GM19240 (cell line): ENCODE measurements at regions not wholly inside any gene's neighbourhood (a gene's known extent, or its start where the extent isn't known, plus 50 kb on each side); places are given as distances from the start of the nearest gene placed in this dataset.
"Not testable (repeated sequence)": the region's sequence is repeated elsewhere in the genome, so short reads cannot be mapped to it uniquely, and the experiment has no call there.

Experiments used
- DNase-seq: peaks from one replicate; pipeline ENCODE4 v3.0.0; 2011; ENCODE audit warnings: low spot score; ENCODE audit not compliant: insufficient read length

GRCh38 chr2:59810283-59810682 lies 743.2 kb downstream of the BCL11A start:
- not testable (repeated sequence) for DNase-seq

GRCh38 chr2:59806486-59806885 lies 747.0 kb downstream of the BCL11A start:
- no peak for DNase-seq

- no peak for DNase-seq
Observed at GRCh38 chr2:59804732-59805131, 748.7 kb downstream of the BCL11A start.

GRCh38 chr2:59803586-59803985 lies 749.9 kb downstream of the BCL11A start:
- DNase-seq = no peak

GRCh38 chr2:59798687-59799232 lies 754.7 kb downstream of the BCL11A start:
- DNase-seq = no peak

- DNase-seq = no peak
Observed at GRCh38 chr2:59791004-59791618, 762.3 kb downstream of the BCL11A start.

- DNase-seq = no peak
Observed at GRCh38 chr2:59790186-59791003, 763.1 kb downstream of the BCL11A start.

GRCh38 chr2:59789523-59789922 lies 763.9 kb downstream of the BCL11A start:
- no peak for DNase-seq

- DNase-seq = no peak
Observed at GRCh38 chr2:59787095-59787494, 766.4 kb downstream of the BCL11A start.

- DNase-seq = no peak
Observed at GRCh38 chr2:59786684-59787083, 766.8 kb downstream of the BCL11A start.

GRCh38 chr2:59779571-59779970 lies 773.9 kb downstream of the BCL11A start:
- no peak for DNase-seq

- DNase-seq = no peak
Observed at GRCh38 chr2:59777120-59777519, 776.3 kb downstream of the BCL11A start.

GRCh38 chr2:59776726-59777008 lies 776.8 kb downstream of the BCL11A start:
- no peak for DNase-seq

GRCh38 chr2:59774821-59775433 lies 778.5 kb downstream of the BCL11A start:
- no peak for DNase-seq

GRCh38 chr2:59770651-59771050 lies 782.8 kb downstream of the BCL11A start:
- DNase-seq = no peak

GRCh38 chr2:59761966-59762365 lies 791.5 kb downstream of the BCL11A start:
- no peak for DNase-seq

- no peak for DNase-seq
Observed at GRCh38 chr2:59756150-59756549, 797.3 kb downstream of the BCL11A start.

GRCh38 chr2:59754011-59754735 lies 799.3 kb downstream of the BCL11A start:
- DNase-seq = no peak

GRCh38 chr2:59752512-59752911 lies 800.9 kb downstream of the BCL11A start:
- no peak for DNase-seq

GRCh38 chr2:59752071-59752470 lies 801.4 kb downstream of the BCL11A start:
- no peak for DNase-seq

GRCh38 chr2:59751214-59751613 lies 802.2 kb downstream of the BCL11A start:
- DNase-seq = not testable (repeated sequence)

- DNase-seq = no peak
Observed at GRCh38 chr2:59746291-59746690, 807.2 kb downstream of the BCL11A start.
